GM23338 (cell line): ENCODE measurements at regions not wholly inside any gene's neighbourhood (a gene's known extent, or its start where the extent isn't known, plus 50 kb on each side); places are given as distances from the start of the nearest gene placed in this dataset.

Source experiments
- ATAC-seq: fragments of 200-7000 bp; cut with Tn5 transposase; 3 replicates; pipeline ENCODE4 v1.9.1; 2020
- DNase-seq: peaks from one replicate; pipeline ENCODE4 v3.0.0-alpha.2; 2015; ENCODE audit warnings: low spot score
- H2AFZ ChIP-seq: fragments of 200-600 bp; sonication (generic); 2 replicates; pipeline ENCODE4 v1.8.0; 2016; ENCODE audit warnings: antibody characterized with exemption, mild to moderate bottlenecking, moderate library complexity
- H3F3A ChIP-seq: fragments of 200-600 bp; sonication (generic); replicated peaks from 2 replicates; pipeline ENCODE4 v1.8.0; 2017; ENCODE audit warnings: antibody characterized with exemption, mixed run types, low read depth
- H3K27ac ChIP-seq: fragments of 200-600 bp; sonication (generic); 2 replicates; pipeline ENCODE4 v1.6.1; 2016; ENCODE audit warnings: low read depth
- H3K27me3 ChIP-seq: fragments of 200-600 bp; sonication (generic); 2 replicates; pipeline ENCODE4 v1.8.0; 2016; ENCODE audit warnings: mild to moderate bottlenecking, mixed run types, moderate library complexity; ENCODE audit not compliant: insufficient read depth
- H3K36me3 ChIP-seq: fragments of 200-600 bp; sonication (generic); 2 replicates; pipeline ENCODE4 v1.8.0; 2016; ENCODE audit warnings: mild to moderate bottlenecking; ENCODE audit not compliant: insufficient read depth
- H3K4me1 ChIP-seq: fragments of 200-600 bp; sonication (generic); 2 replicates; pipeline ENCODE4 v1.8.0; 2016; ENCODE audit warnings: mild to moderate bottlenecking, moderate library complexity; ENCODE audit not compliant: insufficient read depth
- H3K4me2 ChIP-seq: fragments of 200-600 bp; sonication (generic); 2 replicates; pipeline ENCODE4 v1.7.1; 2017; ENCODE audit warnings: mixed run types
- H3K4me3 ChIP-seq: fragments of 200-600 bp; sonication (generic); 2 replicates; pipeline ENCODE4 v1.6.1; 2016; ENCODE audit warnings: mixed run types
- H3K79me2 ChIP-seq: fragments of 200-600 bp; sonication (generic); replicated peaks from 2 replicates; pipeline ENCODE4 v1.8.0; 2017; ENCODE audit warnings: mild to moderate bottlenecking; ENCODE audit not compliant: insufficient read depth
- H3K9me2 ChIP-seq: fragments of 200-600 bp; sonication (generic); 2 replicates; pipeline ENCODE4 v1.8.0; 2017; ENCODE audit not compliant: insufficient read depth
- H4K20me1 ChIP-seq: fragments of 200-600 bp; sonication (generic); replicated peaks from 2 replicates; pipeline ENCODE4 v1.8.0; 2017; ENCODE audit warnings: mild to moderate bottlenecking; ENCODE audit not compliant: insufficient read depth
- H3K27ac Mint-ChIP-seq: 2 replicates; pipeline ENCODE4 v1.8.0; 2020; ENCODE audit warnings: inconsistent platforms, mild to moderate bottlenecking, moderate library complexity, mixed read lengths
- H3K27me3 Mint-ChIP-seq: 3 replicates; pipeline ENCODE4 v1.8.0; 2022; ENCODE audit warnings: low read depth, mild to moderate bottlenecking, moderate library complexity, mixed read lengths, inconsistent platforms; ENCODE audit not compliant: insufficient read depth, poor library complexity
- H3K36me3 Mint-ChIP-seq: 3 replicates; pipeline ENCODE4 v1.8.0; 2021; ENCODE audit warnings: low read depth, mild to moderate bottlenecking, inconsistent platforms, moderate library complexity, mixed read lengths
- H3K4me1 Mint-ChIP-seq: 3 replicates; pipeline ENCODE4 v1.8.0; 2020; ENCODE audit warnings: mild to moderate bottlenecking, inconsistent platforms, mixed read lengths
- H3K4me3 Mint-ChIP-seq: 3 replicates; pipeline ENCODE4 v1.8.0; 2021; ENCODE audit warnings: moderate library complexity, mild to moderate bottlenecking, inconsistent platforms, mixed read lengths
- H3K9me3 Mint-ChIP-seq: 3 replicates; pipeline ENCODE4 v1.8.0; 2020; ENCODE audit warnings: moderate library complexity, mild to moderate bottlenecking, inconsistent platforms, mixed read lengths
- CREB1 ChIP-seq: fragments of 250-450 bp; sonication (Bioruptor Pico); IDR thresholded peaks from 2 replicates; pipeline ENCODE4 v1.5.0; 2020; ENCODE audit warnings: low read depth, mild to moderate bottlenecking, moderate library complexity
- CTCF ChIP-seq, 2 experiments: fragments of 200-600 bp in 1 of 2; sonication (generic) in 1 of 2; conservative IDR thresholded peaks; 2 replicates each; pipeline versions ENCODE4 v1.5.1 to v1.6.1; 2016 to 2017; ENCODE audit warnings: antibody characterized with exemption in 2 of 2, low read depth in 2 of 2, mild to moderate bottlenecking in 2 of 2, moderate library complexity in 1 of 2
- ETS1 ChIP-seq: IDR thresholded peaks from 2 replicates; pipeline ENCODE4 v1.6.1; 2016; ENCODE audit warnings: antibody characterized with exemption
- EZH2 ChIP-seq: fragments of 200-600 bp; sonication (generic); IDR thresholded peaks from one replicate; pipeline ENCODE4 v1.8.0; 2017; ENCODE audit warnings: antibody characterized with exemption, mild to moderate bottlenecking, low read depth; ENCODE audit not compliant: unreplicated experiment
- EZH2phosphoT487 ChIP-seq: fragments of 200-600 bp; sonication (generic); IDR thresholded peaks from one replicate; pipeline ENCODE4 v1.8.1; 2018; ENCODE audit warnings: antibody characterized with exemption; ENCODE audit not compliant: unreplicated experiment
- JUNB ChIP-seq: IDR thresholded peaks from one replicate; pipeline ENCODE4 v1.6.1; 2016; ENCODE audit warnings: antibody characterized with exemption; ENCODE audit not compliant: unreplicated experiment
- NANOG ChIP-seq: IDR thresholded peaks from 2 replicates; pipeline ENCODE4 v1.6.1; 2016; ENCODE audit warnings: antibody characterized with exemption, borderline replicate concordance
- POLR2AphosphoS5 ChIP-seq: IDR thresholded peaks from 2 replicates; pipeline ENCODE4 v1.6.1; 2016; ENCODE audit warnings: antibody characterized with exemption, low read depth
- REST ChIP-seq: IDR thresholded peaks from one replicate; pipeline ENCODE4 v1.6.1; 2018; ENCODE audit warnings: antibody characterized with exemption; ENCODE audit not compliant: unreplicated experiment
- STAT1 ChIP-seq: IDR thresholded peaks from one replicate; pipeline ENCODE4 v1.6.1; 2016; ENCODE audit warnings: antibody characterized with exemption; ENCODE audit not compliant: unreplicated experiment
- ZNF114 ChIP-seq: fragments of 250-450 bp; sonication (Bioruptor Pico); IDR thresholded peaks from 2 replicates; pipeline ENCODE4 v1.5.0; 2020; ENCODE audit warnings: mild to moderate bottlenecking, moderate library complexity
- ZNF331 ChIP-seq: fragments of 250-450 bp; sonication (Bioruptor Pico); IDR thresholded peaks from 2 replicates; pipeline ENCODE4 v1.5.0; 2020; ENCODE audit warnings: low read depth, mild to moderate bottlenecking, moderate library complexity
- ZNF462 ChIP-seq: fragments of 250-450 bp; sonication (Bioruptor Pico); IDR thresholded peaks from 2 replicates; pipeline ENCODE4 v1.5.0; 2020; ENCODE audit warnings: mild to moderate bottlenecking, moderate library complexity

- Histone ChIP-seq H3K36me3 (no peaks in the 10 kb centered on the region), H3K27ac (no peak overlapping the region), H3K4me3 (no peak overlapping the region), H4K20me1 (no peaks in the 10 kb centered on the region), H3K4me2 (no peak overlapping the region), H3K9me2 (no peaks in the 10 kb centered on the region), H2AFZ (no peak overlapping the region), H3K27me3 (no peaks in the 10 kb centered on the region), H3K79me2 (no peaks in the 10 kb centered on the region), H3K4me1 (peaks cover 9% of the 10 kb centered on the region), H3F3A (no peaks in the 10 kb centered on the region)
- ATAC-seq, result no peak
- Mint-ChIP-seq H3K9me3 (no peaks in the 10 kb centered on the region), H3K27me3 (no peaks in the 10 kb centered on the region), H3K4me3 (no peak overlapping the region), H3K36me3 (no peaks in the 10 kb centered on the region), H3K27ac (no peak overlapping the region), H3K4me1 (peaks cover 8% of the 10 kb centered on the region)
- TF ChIP-seq EZH2phosphoT487 (no peak), ZNF331 (CRISPR knock-in tag) (no peak), ETS1 (no peak), ZNF114 (CRISPR knock-in tag) (no peak), CREB1 (CRISPR knock-in tag) (no peak), NANOG (no peak), JUNB (no peak), CTCF (conservative IDR thresholded peaks at IDR 0.05; ENCODE audit: low read depth in 2 of 2) (no peak), REST (no peak), STAT1 (no peak), POLR2AphosphoS5 (no peak), EZH2 (no peak), ZNF462 (CRISPR knock-in tag) (no peak)
- DNase-seq, result no peak
Observed at GRCh38 chr2:164429354-164429753, 191.9 kb downstream of the GRB14 start.
